ENCODE measurements at regions not wholly inside any gene's neighbourhood (a gene's known extent, or its start where the extent isn't known, plus 50 kb on each side); places are given as distances from the start of the nearest gene placed in this dataset.
"Not testable (repeated sequence)": the region's sequence is repeated elsewhere in the genome, so short reads cannot be mapped to it uniquely, and the experiment has no call there.

DNA sequence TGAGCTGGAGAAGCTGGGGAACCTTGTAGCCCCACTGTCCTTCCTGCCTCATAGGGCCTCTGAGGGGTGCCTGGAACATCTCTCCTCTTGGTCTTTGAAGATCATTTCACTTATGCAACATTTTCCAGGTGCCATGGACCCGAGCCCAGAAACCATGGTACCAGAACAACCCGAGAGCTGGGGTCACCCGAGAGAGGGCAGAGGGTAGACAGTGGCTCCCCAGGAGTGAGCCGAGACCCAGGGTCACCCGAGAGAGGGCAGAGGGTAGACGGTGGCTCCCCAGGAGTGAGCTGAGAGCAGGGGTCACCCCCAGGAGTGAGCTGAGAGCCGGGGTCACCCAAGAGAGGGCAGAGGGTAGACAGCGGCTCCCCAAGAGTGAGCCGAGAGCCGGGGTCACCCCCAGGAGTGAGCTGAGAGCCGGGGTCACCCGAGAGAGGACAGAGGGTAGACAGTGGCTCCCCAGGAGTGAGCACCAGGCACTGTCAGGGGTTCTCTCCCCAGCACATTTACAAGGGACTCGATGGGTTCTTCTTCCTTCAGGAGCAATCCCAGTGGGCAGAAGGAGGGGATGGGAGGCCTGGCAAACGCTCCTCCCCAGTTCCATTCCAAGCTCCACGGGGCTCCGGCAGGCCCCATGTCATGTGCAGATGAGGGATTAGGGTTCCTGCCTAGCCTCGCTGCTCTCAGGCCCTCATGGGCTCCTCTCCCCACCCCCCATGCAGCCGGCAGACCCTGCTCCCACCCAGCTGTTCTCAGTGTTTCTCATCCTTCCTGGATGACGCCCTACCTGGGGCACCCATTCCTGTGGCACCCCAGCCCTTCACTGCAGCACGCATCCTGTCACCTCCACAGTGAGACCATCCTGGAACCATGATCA is 163.5 kb downstream of the RTP5 start:
- no peak for DNase-seq

DNA sequence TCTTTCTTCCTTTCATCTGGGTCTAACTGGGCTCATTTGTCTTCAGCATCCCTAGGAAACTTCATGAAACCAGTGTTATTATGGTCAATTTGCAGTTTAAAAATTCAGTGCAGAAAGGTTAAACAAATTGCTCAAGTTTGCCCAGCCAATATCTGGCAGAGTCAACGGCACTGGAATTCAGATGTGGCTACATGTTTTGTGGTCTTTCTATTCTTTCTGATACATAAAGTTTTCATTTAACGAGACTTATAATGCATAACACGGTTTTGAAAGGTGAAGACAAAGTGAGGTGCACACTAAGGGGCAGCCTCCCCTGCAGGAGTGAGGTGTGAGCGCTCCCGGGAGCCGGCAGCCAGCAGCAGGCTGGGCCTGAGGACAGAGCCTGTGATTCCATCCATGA is 164.6 kb downstream of the RTP5 start:
- DNase-seq: no peak

DNA sequence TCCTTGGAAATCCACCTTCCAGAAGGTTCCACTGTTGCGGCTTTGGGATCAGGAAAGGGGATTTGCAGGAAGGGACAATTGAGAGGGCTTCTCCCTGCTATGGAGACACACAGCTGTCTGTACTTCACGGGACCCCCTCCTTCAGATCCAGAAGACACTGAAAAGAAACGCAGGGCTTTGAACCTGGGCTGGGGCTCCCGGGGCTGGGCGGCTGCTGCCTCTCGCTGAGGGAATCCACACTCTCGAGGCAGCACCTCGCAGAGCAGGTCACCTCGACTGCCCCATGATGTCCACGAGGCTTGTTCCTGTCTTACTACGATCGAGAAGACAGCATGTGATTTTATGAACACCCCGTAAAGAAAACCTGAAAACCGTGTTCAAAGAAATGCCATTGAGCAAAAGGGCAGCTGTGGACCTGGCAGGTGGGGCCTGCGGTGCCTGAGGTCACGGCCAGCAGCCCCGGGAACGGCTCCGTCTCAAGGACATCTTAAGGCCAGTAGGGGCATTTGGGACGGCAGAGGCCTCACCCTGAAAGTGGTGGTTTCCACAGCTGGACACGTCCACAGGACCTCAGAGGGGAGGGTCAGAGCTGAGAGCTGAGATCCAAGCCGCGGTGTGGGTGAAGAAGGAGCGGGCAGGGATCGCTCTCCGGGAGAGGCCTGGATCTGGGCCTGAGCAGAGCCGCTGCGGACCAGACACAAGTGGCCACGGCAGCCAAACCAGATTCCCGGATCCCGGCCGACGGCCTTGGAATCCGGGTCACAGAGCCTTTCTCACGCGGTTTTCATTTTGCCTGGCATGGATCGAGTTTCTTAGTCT is 165.7 kb downstream of the RTP5 start:
- DNase-seq: no peak

DNA sequence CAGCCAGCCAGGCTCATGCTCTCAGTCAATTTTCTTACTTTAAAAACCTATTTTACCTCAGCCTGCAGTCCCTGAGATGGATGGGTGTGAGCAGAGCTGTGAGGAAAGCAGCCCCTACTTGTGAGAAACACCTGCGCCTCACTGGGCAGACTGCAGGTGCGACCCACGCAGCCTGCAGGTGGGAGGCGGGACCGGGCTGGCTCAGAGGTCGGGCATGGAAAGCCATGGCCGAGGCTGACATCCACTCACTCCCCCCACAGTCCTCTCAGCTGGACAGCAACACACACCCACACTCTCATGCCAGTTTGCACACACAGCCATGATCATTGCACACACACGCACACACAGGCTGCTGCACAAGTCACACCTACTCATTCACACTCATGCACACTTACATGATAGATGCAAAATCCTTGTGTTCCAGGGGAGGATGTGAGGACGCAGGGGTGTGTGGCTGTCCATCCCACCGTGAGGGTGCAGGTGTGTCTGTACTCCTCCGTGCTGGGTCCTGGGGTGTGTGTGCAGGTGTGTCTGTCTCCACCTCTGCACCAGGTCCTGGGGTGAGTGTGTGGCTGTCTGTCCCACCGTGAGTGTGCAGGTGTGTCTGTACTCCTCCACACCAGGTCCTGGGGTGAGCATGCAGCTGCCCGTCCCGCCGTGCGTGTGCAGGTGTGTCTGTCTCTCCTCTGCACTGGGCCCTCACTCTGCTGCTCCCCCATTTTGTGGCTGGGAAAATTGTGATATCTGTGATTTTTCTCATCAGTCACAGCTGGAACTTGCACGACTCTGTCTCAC is 166.5 kb downstream of the RTP5 start:
- DNase-seq: no peak

DNA sequence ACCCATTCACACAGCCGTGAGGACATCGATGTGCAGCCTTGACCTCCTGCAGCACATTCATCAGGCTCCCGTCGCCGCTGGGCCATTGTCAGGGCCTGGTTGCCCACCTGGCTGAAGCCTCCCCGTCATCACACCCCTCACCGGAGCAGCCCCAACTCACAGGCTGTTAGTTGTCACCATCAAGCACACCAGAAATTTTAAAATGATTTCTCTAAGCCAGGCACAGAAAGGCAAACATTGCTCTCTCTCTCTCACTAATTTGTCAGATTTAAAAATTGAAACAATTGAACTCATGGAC is 167.1 kb downstream of the RTP5 start:
- no peak for DNase-seq

DNA sequence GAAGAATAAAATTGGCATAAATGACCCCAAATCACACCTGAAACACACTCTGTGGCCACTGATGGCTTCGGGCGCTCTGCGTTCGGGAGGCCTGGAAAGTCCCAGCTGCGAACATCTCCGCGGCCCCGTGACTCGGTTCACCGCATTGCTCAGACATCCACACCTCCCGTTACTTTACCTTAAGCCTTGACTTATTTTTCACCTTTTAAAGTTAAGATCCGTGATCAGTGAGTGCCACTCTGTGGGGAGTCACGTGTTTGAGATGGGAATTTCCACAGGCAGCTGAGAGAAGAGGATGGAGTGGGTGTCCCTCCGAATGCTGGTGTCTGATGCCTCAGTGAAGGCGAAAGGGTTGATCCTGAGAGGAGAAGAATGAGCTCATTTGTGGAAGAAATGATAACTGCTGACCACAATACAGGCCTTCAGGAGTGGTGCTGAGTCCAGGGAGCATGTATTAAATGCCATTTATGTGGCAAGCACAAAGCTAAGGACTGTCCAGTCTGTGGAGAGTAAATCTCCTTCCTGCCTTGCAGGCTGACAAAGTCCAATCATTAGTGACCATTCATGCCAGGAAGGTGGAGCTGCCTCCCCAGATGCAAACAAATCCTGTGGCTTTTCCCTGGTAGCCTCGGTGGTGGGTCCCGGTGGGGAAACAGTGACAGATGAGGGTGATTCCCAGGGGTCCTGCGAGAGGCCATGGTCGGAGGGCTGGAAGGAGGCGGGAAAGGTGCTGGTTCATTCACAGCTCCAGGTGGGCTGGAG is 168.8 kb downstream of the RTP5 start:
- DNase-seq: no peak

DNA sequence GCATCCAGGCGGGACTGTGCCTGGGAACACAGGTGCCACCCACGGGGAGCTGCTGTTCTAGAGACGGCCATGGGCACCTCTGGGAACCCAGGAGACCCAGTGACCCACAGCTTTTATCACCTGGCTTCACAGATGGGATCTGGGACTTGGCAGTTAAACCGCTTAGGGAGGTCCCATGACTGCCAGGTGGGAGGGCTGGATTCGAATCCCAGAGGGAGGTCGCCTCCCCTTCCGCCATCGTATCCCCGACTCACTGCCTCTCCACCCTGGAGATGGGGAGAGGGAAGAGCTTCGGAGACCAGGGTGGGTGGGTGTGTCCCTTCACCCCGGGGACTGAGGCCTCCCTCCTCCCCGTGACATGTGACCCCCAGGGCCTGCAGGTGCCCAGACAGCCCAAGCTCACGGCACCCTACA is 169.4 kb downstream of the RTP5 start:
- no peak for DNase-seq

DNA sequence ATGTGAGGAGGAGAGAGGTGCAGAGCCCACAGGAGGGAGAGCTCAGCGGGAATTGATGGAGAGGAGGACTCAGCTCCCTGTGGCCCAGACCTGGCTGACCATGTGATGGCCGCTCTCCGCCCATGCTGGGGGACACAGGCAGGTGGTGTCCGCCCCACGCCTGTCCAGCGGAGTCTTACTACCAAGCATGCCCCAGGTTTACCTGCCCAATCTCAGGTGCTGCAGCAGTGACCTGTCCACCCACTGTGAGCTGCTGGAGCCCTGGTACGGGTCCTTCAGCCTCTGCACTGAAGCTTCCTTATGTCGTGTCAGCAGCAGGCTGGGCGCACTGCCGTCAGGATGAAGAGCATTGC is 170.8 kb downstream of the RTP5 start:
- DNase-seq: no peak

DNA sequence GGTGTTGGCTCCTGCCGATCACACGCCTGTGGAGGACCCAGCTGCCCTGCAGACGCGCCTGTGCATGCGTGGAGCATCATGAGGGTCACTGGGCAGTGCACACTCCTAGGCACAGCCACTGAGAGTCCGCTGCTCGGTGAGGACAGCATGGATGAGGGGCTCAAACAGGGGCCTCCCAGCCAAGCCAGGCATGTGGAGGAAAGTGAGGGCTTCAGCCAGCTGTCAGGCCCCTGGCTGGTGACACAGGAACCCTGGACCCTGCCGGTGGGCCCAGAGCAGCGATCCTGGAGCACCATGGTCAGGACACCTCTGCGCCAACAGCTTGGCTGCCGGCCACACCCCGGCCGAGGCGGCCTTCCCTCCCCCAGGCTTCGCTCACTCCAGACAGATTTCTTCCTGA is 171.2 kb downstream of the RTP5 start:
- DNase-seq: no peak

DNA sequence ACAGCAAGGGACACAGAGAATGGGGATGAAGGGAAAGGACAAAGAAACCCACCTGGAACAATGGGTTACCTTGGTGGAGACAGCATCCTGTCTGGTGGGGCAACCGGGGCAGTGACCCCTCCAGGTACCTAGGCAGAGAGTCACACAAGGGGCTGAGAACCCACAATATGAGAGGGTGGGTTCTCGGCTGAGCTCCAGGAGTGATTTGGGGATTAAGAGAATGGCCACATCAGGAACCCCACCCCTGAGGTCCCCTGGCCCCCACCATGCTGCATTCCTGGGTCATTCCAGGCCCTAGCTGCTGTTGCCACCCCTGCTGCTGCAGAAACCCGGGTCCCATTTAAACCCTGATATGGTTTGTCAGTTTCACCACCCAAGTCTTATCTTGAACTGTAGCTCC is 172.3 kb downstream of the RTP5 start:
- no peak for DNase-seq

DNA sequence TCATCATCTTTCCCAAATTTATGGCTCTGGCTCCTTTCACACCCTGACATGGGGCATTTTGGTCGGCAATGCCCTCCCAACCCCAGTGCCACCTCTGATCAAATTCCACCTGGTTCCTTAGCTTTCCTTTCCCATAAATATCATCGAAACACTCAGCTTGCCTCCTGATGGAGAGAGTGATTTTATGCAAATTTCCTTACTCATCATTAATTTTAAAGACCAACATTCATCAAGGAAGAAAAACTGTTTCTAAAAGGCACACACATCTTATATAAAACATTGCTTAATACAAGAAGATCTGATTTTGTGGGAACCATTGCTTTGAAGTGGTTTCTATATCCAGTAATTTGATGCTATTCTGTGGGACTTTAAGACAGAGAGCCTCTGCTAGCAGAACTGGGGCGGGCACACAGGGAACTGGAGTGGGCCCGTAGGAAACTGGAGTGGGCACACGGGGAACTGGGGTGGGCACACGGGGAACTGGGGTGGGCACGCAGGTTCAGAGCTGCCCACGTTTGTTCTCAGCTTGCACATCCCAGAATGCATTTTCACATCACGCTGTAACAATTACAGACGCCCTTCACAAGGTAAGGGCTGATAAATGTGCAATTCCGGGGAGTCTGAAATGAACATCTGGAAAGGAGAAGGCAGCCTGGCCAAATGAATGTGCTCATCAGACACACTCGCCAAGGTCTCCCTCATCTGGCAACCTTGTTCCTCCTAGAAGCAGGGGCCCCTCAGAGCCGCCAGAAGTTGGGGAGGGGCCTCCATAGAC is 174.2 kb downstream of the RTP5 start:
- DNase-seq: no peak

DNA sequence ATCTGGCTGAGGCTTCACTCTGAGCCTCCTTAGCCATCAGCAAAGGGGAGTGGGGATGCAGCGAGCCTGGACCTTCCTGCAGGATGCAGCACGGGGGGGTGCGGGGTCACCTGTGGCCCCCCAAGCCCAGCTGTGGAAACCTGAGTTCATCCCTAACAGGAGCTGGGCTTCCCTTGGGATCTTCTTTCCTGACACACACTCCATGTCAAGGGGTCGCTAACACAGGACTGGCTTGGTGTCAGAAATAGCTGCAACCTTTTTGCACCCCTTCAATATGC is 174.7 kb downstream of the RTP5 start:
- no peak for DNase-seq

DNA sequence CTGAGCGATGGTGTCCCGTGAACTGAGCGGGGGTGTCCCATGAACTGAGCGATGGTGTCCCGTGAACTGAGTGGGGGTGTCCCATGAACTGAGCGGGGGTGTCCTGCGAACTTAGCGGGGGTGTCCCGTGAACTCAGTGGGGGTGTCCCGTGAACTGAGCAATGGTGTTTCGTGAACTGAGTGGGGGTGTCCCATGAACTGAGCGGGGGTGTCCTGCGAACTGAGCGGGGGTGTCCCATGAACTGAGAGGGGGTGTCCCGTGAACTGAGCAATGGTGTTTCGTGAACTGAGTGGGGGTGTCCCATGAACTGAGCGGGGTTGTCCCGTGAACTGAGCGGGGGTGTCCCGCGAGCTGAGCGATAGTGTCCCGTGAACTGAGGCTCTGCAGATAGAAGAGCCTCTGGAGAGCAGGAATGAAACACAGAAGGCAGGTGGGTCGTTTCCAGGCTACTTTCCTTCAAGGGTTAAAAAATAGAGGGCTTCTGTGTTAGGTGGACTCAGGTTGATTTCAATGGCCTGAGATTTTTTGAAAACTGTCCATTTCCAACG is 176.1 kb downstream of the RTP5 start:
- DNase-seq: not testable (repeated sequence)

DNA sequence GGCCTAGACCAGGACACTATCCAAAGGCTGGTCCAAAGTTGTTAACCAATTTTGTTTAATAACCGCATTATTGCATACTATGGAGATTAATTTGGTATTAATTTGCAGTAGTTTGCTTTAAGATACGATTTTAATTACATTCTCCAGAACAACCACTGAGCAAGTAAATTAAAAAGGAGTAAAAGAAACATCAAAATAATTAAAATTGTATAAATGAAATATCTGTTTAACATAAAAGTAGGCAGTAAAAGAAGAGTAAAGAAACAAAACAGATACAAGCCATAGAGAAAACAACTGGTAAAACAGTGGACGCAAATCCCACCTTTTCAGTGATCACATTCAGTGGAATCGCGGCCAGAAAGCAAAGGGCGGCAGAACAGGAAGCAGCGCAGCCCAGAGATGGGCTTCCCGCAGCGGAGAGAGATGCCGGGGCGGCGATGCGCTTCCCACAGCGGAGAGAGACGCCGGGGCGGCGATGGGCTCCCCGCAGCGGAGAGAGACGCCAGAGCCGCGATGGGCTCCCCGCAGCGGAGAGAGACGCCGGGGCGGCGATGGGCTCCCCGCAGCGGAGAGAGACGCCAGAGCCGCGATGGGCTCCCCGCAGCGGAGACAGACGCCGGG is 176.8 kb downstream of the RTP5 start:
- no peak for DNase-seq

DNA sequence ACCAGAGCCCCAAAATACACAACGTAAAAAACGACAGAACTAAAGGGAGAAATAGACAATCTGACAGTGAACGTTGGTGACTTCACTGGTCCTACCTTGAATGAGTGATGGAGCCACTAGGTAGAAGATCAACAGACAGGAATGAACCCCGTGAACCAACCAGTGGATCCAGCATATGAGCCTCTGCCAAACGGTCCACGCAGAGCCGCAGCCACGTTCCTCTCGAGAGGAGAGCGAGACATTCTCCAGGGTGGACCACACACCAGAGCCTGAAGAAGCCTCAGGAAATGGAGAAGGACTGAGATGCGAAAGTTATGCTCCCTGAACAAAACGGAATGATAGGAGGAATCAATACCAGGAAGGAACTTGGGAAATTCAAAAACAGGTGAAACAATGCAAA is 178.4 kb downstream of the RTP5 start:
- DNase-seq: no peak

DNA sequence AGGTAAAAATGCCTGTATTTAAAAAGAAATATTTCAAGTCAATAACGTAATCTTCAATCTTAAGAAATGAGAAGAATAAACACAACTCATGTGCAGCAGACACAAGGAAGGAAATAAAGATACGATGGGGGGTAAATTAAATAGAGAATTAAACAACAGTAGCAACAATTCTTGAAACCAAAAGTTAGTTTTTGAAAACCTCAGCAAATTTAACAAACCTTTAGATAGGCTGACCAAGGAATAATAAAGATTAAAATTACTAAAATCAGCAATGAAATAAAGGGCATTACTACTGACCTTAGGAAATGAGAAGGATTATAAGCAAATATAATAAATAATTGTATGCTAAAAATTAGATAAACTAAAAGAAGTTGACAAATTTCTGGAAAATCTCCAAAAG is 178.9 kb downstream of the RTP5 start:
- no peak for DNase-seq

DNA sequence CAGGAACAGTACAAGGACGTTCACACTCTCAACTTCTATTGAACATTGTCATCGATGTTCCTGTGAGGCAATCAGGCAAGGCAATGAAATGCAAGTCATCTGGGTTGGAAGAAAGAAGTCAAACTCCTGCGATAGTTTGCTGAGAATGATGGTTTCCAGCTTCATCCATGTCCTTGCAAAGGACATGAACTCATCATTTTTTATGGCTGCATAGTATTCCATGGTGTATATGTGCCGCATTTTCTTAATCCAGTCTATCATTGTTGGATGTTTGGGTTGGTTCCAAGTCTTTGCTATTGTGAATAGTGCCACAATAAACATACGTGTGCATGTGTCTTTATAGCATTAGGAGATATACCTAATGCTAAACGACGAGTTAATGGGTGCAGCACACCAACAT is 180.0 kb downstream of the RTP5 start:
- not testable (repeated sequence) for DNase-seq

DNA sequence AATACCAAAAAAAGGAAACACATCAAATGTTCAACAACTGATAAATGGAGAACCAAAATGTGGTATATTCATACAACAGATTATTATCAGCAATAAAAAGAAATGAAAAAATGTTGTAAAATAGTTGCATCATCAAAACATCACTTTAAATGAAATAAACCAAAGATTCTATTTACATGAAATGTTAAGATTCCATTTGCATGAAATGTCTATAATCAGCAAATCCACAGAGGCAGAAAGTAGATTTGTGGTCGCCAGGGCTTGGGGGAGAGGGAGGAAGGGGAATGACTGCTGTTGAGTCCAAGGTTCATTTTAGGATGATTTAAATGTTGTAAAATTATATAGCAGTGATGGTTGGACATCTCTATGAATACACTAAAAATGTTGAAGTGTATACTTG is 181.9 kb downstream of the RTP5 start:
- DNase-seq: no peak

DNA sequence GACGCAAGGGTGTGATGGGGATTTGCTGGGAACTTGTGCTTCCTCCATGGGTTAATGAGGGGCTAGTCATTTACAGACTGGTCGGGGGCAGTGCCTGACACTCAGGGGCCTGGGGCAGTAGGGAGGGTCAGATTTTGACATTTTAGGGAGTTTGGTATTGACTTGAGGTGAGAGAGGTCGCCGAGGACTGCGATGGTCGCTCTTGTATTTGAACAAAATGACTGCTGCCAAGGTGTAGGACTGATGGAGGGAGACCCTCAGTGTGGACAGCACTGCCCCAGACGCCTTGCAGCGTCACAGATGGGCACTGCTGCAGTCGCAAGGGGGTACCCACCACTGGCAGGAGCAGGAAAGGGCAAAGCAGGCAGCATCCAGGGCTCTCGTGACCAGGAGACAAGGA is 182.9 kb downstream of the RTP5 start:
- no peak for DNase-seq

DNA sequence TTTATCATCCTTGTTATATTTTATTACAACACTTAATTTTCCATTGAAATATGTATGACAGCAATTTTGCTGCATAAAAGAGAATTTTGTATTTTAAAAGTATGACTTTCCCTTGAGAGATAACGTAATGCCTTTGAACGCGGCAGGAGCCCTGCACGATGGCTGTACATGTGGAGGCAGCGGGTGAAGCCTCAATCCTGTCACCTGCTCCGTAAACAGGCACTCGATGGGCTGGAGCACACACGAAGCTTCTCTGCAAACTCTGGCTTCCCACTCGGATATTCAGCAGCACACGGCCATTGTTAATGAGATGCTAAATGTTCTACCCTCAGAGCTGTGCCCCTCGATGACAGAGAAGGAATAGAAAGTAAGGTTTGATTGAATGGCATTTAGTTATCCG is 184.4 kb downstream of the RTP5 start:
- DNase-seq: no peak

DNA sequence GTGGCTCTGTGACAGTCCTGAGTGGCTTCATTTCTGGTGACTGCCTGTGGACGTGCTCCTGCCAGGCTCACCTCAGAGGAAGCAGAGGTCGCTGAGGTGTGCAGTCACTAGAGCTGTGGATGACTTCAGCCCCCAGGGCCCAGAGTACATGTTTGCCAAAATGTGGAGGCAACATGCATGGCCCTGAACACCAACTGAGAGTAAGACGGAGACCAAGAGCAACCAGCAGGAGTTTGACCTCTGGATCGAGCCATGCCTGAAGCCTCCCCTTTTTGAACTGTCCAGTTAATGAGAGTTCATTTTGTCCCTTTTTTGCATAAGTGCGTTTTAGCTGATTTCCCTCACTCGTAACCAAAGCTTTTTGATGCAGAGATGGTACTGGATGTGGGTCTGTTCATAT is 184.9 kb downstream of the RTP5 start:
- DNase-seq: no peak
